ENCODE measurements at regions not wholly inside any gene's neighbourhood (a gene's known extent, or its start where the extent isn't known, plus 50 kb on each side); places are given as distances from the start of the nearest gene placed in this dataset.

DNA sequence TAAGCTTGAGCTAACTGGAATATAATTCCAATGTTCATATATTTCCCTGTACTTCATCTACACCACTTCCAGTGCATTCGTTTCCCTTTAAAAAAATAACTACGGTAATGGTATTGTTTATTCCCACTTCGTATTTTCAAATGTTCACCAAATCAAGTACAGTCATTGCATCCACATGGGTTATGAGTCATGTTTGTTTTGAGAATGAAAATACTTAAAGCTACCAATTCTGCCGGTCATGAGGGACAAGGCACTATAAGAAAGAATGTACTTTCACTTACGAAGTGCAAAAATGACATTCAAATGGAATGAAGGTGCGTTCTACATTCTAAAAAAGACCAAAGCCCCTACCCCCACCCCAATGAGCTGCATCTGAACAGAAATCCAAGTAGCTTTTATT, 174.4 kb upstream of the FGF13 start:
- TF ChIP-seq, protein P1, sequence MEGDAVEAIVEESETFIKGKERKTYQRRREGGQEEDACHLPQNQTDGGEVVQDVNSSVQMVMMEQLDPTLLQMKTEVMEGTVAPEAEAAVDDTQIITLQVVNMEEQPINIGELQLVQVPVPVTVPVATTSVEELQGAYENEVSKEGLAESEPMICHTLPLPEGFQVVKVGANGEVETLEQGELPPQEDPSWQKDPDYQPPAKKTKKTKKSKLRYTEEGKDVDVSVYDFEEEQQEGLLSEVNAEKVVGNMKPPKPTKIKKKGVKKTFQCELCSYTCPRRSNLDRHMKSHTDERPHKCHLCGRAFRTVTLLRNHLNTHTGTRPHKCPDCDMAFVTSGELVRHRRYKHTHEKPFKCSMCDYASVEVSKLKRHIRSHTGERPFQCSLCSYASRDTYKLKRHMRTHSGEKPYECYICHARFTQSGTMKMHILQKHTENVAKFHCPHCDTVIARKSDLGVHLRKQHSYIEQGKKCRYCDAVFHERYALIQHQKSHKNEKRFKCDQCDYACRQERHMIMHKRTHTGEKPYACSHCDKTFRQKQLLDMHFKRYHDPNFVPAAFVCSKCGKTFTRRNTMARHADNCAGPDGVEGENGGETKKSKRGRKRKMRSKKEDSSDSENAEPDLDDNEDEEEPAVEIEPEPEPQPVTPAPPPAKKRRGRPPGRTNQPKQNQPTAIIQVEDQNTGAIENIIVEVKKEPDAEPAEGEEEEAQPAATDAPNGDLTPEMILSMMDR (IDR thresholded peaks at IDR 0.05) = no peak
- no peak for TF ChIP-seq EZH2phosphoT487 (IDR thresholded peaks at IDR 0.05)
